ENCODE measurements at regions not wholly inside any gene's neighbourhood (a gene's known extent, or its start where the extent isn't known, plus 50 kb on each side); places are given as distances from the start of the nearest gene placed in this dataset.

- ATAC-seq (ENCODE audit: low read depth) (no peak), DNase-seq (no peak)
- Histone ChIP-seq H3K18ac (ENCODE audit: low read depth, low read length) (no peak overlapping the region), H2BK20ac (ENCODE audit: low read depth, low read length) (peak overlapping the region; percentile 10; the same call in 1 of the 2 replicates), H2AK5ac (ENCODE audit: low read depth, low read length) (no peak overlapping the region), H3K9ac (ENCODE audit: low read depth, low read length) (no peak overlapping the region), H2BK5ac (ENCODE audit: low read depth, low read length, poor library complexity, severe bottlenecking) (no peak overlapping the region), H3K27me3 (ENCODE audit: control insufficient read depth, insufficient read depth, low read length) (peaks cover 5% of the 10 kb centered on the region; the same call in 1 of the 2 replicates), H3K14ac (replicated peaks; ENCODE audit: low read depth, low read length) (no peak overlapping the region), H2BK120ac (ENCODE audit: low read depth, low read length) (no peak overlapping the region), H3K9me3 (ENCODE audit: control insufficient read depth, insufficient read depth, low read length) (no peaks in the 10 kb centered on the region), H4K91ac (ENCODE audit: insufficient read depth, low read depth, low read length) (no peak overlapping the region), H3K4me3 (ENCODE audit: insufficient read depth, low read depth, low read length) (no peak overlapping the region), H3K23ac (ENCODE audit: low read depth, low read length) (no peak overlapping the region), H3K27ac (ENCODE audit: insufficient read depth, low read length) (no peak overlapping the region), H3K36me3 (ENCODE audit: control insufficient read depth, insufficient read depth, low read length) (no peaks in the 10 kb centered on the region), H3K79me1 (ENCODE audit: low read depth in 1 of 2, low read length in 2 of 2) (no peaks in the 10 kb centered on the region), H3K4ac (ENCODE audit: low read depth, low read length) (no peak overlapping the region), H3K4me2 (ENCODE audit: low read depth, low read length) (no peak overlapping the region), H2AFZ (replicated peaks; ENCODE audit: low read length, poor library complexity) (no peak overlapping the region), H4K8ac (ENCODE audit: low read depth in 2 of 2, low read length in 2 of 2) (no peak overlapping the region), H3K9me1 (ENCODE audit: insufficient read depth, low read length) (no peaks in the 10 kb centered on the region), H3K4me1 (ENCODE audit: control insufficient read depth, insufficient read depth, low read length) (no peaks in the 10 kb centered on the region), H4K20me1 (ENCODE audit: insufficient read depth, low read length) (no peaks in the 10 kb centered on the region), H3K56ac (ENCODE audit: extremely low read depth, insufficient read depth, low read length) (no peak overlapping the region), H2BK15ac (ENCODE audit: low read depth, low read length) (no peak overlapping the region), H4K5ac (ENCODE audit: low read depth, low read length) (no peak overlapping the region), H2AK9ac (replicated peaks; ENCODE audit: low read depth, low read length, poor library complexity) (no peak overlapping the region)
- POLR2A ChIA-PET (ENCODE audit: unreplicated experiment): no interaction called here
- dilution Hi-C loops (cut with HindIII; ENCODE audit: low sequenced_read_pairs, unreplicated experiment) (no loop called here), intact Hi-C loops (cut with micrococcal nuclease) (no loop called here), in situ Hi-C loops (cut with MboI; ENCODE audit: low sequenced_read_pairs) (no loop called here)
- 100% methylated on average over 1 of the region's 2 CpGs; no CpG with 5 or more reads in 1 of the 2 experiments for WGBS, 2 experiments (ENCODE audit: extremely low coverage in 2 of 2, insufficient read length in 1 of 2)
- CTCF ChIA-PET: no interaction called here
- no TSS peak for BruUV-seq (replicated peaks)
- TF ChIP-seq POLR2A (IDR thresholded peaks at IDR 0.05; ENCODE audit: low read depth, low read length): no peak
- TF ChIP-seq CTCF (conservative IDR thresholded peaks at IDR 0.05; ENCODE audit: low read depth, low read length): no peak
- TF ChIP-seq MAFK (IDR thresholded peaks at IDR 0.05; ENCODE audit: low read depth, low read length): no peak
- TF ChIP-seq MXI1 (IDR thresholded peaks at IDR 0.05; ENCODE audit: borderline replicate concordance, low read depth, low read length): no peak
- TF ChIP-seq BHLHE40 (IDR thresholded peaks at IDR 0.05; ENCODE audit: low read depth, low read length): no peak
- no peak for TF ChIP-seq USF2 (IDR thresholded peaks at IDR 0.05; ENCODE audit: low read depth, low read length)
- TF ChIP-seq CEBPB (IDR thresholded peaks at IDR 0.05; ENCODE audit: low read depth, low read length): no peak
- TF ChIP-seq ELK1 (IDR thresholded peaks at IDR 0.05; ENCODE audit: borderline replicate concordance, low read depth, low read length): no peak
Measured at GRCh38 chr7:18306696-18307095, 188.9 kb upstream of the HDAC9 start.

Measured in IMR-90 (cell line).